Posterior vena cava (tissue), 2 donors: ENCODE measurements at regions not wholly inside any gene's neighbourhood (a gene's known extent, or its start where the extent isn't known, plus 50 kb on each side); places are given as distances from the start of the nearest gene placed in this dataset.

Experiments
- DNase-seq: peaks from one replicate; pipeline ENCODE4 v3.0.0-alpha.2; 2020; ENCODE audit warnings: low spot score
- intact Hi-C, 2 donors: fragments of 100-400 bp; cut with DNase I; formaldehyde crosslinking; loops; one replicate each; pipeline versions ENCODE4 v1.14.1 to v1.14.2; 2022 to 2023
- donor health status: DM: yes; HTN: yes; CAD: no.
- donor health status: DM: yes; HTN: yes; CAD: no.

DNA sequence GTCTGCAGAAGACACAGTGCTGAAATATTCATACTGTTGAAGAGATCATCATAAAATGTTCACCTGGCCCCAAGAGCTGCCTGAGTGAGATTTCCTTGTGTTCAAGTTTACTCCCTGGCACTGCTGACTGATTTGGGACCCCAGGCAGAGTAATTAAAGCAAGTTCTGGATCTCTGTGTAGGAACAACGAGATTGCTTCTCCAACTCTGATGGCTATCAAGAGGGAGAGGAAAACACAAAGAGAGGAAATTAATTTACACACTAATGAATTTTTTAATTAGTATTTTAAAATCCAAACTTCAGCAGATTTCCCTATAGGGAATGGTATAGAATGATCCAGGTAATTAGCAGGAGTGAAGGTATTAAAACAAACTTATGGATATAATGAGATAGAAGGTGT is 711.8 kb downstream of the DCDC2C start:
- no peak for DNase-seq
- intact Hi-C loops, result no loop called here

DNA sequence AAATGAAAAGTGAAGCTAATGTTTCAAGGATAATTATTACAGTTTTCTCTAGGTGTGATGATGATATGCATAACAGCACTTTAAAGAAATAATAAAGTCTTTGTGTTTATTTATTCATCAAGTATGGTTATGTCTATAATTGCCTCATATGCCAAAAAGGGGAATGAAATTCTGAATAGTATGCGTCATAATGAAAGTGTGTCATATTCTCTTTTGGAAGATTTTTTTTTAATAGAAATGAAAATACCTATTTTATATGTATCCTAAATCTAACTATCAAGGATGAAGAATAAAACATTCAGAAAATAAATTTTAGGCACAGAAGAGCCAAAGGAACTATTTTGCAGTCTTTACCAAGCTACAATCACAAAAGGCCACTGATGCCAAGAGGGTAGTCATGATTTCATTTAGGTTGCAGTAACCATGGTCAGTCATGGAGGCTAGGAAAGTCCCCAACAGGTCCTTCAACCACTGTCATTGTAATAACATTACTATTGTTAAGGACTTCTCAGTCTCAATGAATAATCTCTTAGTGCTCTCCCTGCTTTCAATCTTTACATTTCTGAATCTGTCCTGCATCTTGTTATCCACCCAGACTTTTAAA is 712.5 kb downstream of the DCDC2C start:
- DNase-seq, result no peak
- intact Hi-C loops, result no loop called here

DNA sequence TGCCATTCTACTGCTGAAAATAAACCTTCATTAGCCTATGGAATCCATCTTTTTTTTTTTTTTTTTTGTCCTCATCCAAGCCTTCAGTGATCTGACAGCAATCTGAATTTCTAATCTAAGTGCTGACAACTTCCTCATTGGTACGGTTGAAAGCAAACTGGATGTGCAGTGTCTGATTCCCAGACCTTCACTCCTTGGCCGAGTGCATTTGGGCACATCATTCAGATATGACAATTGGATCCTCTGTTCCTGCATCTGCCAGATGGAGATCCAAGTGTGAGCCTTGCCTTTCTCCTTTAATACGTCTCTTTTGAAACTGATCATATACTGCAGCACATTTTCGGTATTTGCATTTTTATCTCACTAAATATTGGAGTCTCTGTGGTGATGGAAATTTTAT is 713.1 kb downstream of the DCDC2C start:
- DNase-seq, result no peak
- intact Hi-C loops, result no loop called here

DNA sequence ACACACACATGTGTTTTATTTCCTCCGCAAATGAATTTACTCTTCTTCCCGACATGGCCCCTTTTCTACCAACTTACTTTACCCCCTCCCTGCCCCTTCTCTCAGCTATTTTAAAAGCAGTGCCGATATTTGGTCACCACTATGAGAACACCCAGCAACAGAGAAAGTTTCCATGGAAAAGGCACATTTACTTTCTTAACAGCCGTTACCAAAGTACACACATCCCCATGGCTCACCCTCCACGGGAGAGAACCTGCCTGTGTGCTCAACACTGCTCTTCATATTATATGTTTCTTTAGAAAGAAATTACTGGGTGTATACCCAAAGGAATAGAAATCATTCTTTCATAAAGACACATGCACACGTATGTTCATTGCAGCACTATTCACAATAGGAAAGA is 714.4 kb downstream of the DCDC2C start:
- no peak for DNase-seq
- intact Hi-C loops, result no loop called here

DNA sequence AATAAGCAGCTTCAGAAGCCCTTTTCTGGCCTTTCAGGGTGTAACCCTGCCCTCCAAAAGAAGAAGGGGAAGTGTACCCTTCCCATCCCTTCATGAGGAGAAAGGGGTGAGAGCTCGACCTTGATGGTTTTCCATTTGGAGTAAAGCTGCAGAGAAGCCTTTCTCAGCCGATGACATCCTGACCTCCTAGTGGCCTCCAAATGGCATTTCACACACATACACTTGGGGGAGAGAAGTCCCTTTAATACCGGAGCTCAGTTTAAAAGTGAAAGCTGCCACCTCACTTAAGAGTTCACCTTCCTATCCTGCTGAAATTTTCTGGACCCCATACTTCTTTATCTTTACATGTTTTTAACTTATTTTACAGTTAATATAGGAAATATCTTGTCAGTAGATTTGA is 716.7 kb downstream of the DCDC2C start:
- intact Hi-C loops, result no loop called here
- no peak for DNase-seq

DNA sequence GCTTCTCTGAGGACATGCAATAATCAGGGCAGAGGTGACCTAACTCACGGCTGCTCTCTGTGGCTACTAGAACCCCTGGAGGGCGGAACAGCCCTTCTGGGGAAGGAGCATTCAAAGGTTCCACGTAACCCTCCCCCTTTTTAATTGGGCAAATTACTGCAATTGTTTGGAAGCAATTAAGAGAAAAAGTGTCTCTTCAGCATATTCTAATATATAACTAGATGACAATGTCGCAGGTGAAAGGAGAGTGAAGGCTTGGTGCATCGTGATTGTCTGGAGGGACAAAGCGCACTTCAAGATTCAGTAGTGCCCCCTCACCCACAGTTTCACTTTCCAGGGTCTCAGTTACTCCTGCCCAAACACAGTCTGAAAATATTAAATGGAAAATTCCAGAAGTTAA is 720.8 kb downstream of the DCDC2C start:
- no peak for DNase-seq
- intact Hi-C loops, result no loop called here

DNA sequence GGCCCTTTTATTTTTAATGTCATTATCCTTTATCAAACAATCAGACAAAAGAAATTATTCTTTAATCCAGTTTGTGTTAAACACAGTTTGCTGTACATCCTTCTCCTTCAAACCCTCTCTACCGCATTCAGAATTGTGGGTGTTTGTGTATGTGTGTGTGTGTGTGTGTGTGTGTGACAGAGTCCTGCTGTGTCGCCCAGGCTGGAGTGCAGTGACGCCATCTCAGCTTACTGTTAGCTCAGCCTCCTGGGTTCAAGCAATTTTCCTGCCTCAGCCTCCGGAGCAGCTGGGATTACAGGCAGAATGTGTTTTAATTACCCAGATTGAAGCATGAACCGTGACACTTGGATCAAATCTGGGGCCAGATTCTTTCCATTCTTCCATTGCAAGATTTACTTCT is 723.7 kb downstream of the DCDC2C start:
- DNase-seq, result no peak

DNA sequence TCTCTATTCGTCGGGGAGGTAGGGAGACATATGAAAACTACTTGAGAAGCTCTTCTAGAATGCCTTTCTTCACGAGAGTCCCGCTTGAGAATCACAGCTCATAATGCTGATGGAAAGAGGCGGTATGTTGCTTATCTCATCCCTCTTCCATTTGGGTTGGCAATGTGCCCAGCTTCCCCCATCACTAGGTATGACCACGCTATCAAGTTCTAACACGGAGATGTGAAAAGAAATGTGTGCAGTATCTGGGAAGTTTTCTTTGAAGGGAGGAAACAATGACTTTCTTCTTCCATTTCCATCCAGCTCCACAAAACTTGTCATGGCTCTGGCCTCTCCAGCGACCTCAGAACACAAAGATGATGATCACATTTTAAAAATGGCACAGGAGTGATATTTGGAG is 742.4 kb downstream of the DCDC2C start:
- no peak for DNase-seq
- intact Hi-C loops, result loop anchor here in 1 of 2 donors (1.0 to 5.0 kb wide), 2 partner anchors 22 to 1844 kb away; no protein-coding TSS in a partner anchor

More for the DNA sequence above, 723.7 kb downstream of the DCDC2C start:
- intact Hi-C loops, result no loop called here

DNA sequence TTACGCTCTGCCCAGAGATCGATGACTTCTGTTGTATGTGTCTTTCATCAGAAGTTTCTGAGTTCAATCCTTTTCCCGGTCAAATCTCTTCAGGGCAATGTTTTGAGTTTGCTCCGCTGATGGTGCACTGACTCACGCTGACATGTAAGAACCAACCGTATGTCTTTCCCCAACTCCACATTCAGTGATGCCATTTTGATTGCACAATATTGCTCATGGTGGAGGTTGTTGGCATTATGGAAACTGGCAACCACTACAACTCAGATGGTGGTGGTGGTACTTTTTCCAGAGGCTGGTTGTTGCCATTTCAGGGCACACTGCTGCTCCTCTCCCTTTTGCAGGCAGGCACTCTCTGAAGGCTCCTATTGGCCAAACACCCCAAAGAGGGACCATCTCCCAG is 751.5 kb downstream of the DCDC2C start:
- intact Hi-C loops, result no loop called here
- DNase-seq, result no peak

DNA sequence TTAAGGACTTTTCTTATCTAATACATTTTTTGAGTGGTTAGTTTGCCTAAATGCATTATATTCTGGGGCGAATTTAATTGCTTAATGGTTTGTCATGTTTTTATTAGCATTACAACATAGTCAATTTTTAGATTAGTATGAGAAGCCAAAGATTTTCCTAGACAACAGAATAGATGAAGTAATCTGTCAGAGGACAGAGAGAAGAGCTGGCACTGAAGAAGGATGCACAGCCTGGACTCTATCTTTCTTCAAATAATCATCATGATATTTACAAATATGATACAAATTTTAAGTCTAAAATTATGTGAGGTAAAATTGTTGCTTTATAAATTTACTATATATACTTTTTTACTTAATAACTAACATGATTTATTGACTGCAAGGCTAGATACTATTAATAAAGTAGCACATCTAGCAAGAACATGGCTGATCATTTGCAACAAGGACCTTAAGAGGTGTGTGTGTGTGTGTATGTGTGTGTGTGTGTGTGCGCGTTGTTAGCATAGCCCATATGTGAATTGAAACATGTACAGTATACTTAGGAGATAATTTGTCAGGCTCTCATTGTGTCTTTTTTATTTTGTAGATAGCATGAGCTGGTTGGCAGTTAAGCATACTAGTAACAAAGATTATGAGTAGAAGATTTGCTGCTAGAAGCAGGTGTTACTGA is 752.2 kb downstream of the DCDC2C start:
- intact Hi-C loops, result no loop called here

DNA sequence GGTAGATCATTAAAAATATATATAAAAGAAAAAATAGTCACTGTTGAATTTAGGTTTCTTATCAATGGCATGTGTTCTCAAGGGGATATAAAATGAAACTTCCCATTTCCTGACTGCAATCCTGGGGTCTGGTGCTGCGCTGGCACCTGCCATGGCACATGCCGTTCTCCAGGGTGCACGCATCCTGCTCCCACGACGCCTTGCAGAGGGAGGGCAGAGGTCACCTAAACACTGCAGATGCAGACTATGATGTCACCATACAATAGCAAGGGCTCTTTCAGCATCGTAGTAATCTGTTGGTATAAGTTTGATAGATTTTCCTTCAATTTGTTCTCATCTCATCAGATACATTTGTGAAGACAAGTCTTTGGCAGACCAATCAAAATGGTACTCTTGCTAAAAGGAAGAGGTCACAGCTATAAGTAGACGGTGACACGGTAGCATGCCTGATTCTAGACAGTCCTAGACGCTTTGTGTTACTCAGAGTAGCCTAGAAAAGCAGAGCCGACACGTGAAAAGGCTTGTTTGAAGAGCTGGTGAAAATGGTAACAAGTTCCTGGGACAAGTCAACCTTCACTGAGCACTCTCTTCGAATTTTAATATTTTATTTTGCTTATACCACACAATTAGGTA is 761.4 kb downstream of the DCDC2C start:
- no peak for DNase-seq

More for the DNA sequence above, 752.2 kb downstream of the DCDC2C start:
- DNase-seq, result no peak

DNA sequence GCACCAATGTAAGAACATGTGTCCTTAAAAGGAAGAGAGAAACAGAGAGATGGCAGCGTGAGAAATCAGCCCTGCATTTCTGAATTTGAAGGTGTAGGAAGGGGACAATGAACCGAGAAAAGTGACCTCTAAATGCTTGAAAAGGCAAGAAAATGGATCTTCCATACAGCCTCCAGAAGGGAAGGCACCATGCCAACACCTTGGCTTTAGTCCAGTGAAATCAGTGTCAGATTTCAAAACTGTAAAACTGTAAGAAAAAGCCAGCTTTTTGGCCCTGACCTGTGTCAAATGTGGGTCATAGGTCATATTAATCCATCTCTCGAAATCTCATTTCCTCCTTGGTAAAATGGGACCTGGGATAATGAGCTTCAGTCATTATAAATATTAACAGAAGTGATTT is 762.3 kb downstream of the DCDC2C start:
- no peak for DNase-seq
- intact Hi-C loops, result no loop called here

More for the DNA sequence above, 761.4 kb downstream of the DCDC2C start:
- intact Hi-C loops, result no loop called here

DNA sequence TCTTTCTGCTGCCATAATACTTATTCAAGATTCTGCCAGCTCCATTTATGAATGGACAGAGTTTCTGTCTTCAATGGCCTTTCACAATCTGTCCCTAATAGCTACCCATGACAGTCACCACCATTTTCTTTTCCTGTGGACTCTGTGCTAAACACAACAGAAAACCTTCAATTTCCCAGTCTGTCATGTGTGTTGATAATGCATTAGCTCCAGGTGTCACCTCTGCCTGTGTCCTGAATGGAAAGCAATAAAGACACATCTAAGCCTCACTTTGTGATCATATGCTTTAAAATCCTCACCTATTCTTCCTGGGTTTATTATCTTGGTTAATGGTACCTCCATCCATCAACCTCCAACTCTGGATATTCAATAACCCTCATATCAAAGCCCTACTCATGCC is 772.2 kb downstream of the DCDC2C start:
- DNase-seq, result no peak
- intact Hi-C loops, result no loop called here

DNA sequence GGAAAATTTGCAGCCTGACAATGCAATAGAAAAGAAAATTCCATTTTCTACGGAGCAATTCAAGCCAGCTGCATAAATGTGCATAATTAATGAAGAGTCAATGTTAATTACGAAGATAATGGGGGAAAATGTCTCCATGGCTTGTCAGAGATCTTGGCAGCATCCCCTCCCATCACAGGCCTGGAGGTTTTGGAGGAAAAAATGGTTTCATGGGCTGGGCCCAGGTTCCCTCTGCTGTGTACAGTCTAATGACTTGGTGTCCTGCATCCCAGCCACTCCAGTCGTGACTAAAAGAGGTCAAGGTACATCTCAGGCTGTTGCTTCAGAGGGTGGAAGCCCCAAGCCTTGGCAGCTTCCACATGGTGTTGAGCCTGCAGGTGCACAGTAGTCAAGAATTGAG is 779.7 kb downstream of the DCDC2C start:
- DNase-seq, result no peak
- intact Hi-C loops, result no loop called here

DNA sequence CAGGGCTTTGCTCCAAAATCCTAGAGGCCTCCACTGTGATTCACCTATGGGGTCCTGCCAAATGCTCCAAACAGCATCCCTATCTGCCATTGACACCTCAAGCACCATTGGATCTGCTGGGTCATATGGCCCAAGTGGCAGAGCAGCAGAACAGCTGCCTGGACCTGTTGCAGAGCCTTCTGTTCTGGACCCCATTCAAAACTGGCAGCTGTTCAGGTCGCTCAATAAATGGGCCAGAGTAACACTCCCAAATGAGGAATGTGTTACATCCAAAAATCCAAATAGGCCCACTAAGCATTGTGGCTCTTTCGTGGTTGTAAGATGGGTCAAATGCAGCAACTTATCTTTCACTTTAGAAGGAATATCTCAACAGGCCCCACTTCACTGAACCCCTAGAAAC is 783.6 kb downstream of the DCDC2C start:
- intact Hi-C loops, result no loop called here
- DNase-seq, result no peak

DNA sequence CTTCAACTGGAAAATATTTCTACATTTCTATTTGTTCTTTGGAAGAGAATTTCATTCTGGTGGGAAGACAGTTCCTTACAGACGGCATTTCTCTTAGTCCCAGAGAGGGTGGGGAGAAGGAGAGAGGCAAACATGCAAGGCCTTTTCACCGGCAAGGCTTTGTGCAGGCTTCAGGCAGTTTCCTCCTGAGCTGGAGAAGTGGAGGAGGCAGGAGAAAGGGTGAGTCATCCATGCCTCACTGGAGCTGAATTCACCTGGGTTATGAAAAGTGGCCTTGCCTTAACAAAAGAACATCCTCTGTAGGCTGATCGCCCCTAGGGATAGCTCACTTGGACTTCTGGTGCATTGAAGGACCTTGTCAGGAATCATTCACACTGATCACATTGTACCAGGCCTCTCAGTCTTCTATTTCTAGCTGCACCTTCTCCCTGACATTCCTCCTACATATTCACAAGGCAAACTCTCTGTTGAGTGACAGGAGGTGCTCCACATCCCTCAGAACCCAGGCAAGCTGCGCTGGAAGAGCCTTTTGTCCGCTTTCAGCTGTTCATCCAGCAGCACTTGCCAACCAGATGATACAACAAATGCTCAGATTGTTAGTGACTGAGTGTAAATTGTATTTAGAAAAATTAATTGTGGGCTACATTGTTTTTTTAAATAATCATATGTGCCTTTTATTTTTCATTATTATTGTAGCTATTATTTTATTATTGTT is 796.1 kb downstream of the DCDC2C start:
- no peak for DNase-seq
- intact Hi-C loops, result loop anchor here in 1 of 2 donors (2.0 kb wide), 1 partner anchor 67 kb away; no protein-coding TSS in a partner anchor

DNA sequence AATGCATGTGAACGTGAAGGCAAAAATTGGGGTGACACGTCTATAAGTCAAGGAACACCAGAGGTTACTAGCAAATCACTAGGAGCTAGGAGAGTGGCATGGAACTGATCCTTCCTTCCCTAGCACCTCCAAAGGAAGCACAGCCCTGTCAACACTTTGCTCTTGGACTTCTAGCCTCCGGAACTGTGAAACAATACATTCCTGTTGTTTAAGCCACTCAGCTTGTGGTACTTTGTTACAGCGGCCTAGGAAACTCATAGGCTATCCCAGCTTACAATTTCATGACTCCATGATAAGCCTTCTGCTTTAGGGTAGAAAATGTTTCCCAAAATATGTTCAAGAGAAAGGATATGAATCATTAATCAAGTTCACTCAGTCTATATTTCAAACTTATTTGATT is 798.1 kb downstream of the DCDC2C start:
- intact Hi-C loops, result loop anchor here in 1 of 2 donors (2.0 kb wide), 1 partner anchor 69 kb away; no protein-coding TSS in a partner anchor
- DNase-seq, result no peak

DNA sequence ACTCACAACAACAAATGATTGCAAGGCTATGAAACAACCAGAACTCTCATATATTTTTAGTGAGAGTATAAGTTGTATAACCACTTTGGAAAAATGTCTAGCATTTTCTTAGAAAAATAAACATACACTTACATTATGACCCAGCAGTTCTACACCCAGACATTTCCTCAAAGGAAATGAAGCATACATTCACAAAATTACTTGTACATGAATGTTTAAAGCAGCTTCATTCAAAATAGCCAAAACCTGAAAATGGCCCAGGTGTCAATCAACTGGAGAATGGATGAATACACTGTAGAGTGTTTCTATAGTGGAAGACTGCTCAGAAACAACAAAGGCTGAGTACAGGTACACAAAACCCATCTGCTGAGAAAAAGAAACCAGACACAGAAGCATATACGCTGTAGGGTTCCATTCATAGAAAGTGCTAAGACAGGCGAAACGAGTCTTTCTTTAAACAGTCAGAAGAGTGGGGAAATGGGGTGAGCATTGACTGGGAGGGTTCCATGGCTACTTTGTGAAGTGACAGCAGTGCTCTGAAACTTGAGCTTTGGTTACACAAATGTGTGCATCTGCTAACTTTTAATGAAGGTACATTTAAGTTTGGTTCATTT is 799.0 kb downstream of the DCDC2C start:
- intact Hi-C loops, result no loop called here
- no peak for DNase-seq

DNA sequence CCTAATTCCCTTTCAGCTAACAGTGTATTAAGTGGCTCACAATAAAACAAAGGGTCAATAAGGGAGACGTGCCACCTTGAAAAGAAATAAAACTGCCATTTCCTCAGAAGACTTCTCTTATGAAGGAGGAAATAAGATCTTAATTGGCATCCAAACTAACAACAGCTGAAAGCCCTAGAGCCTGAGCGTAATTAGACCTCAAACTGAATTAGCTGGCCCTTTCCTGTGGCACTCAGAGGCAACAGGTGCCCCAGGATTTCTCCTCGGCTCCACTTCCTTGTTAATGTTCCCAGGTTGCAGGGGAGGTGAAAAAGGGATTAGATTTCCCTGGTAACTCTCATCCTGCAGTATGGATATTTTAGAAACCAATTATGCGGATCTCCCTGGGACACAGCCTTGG is 804.3 kb downstream of the DCDC2C start:
- DNase-seq, result no peak
- intact Hi-C loops, result no loop called here
